Ishikawa (cell line): ENCODE measurements at regions not wholly inside any gene's neighbourhood (a gene's known extent, or its start where the extent isn't known, plus 50 kb on each side); places are given as distances from the start of the nearest gene placed in this dataset.

Experiments used
- CEBPB ChIP-seq: IDR thresholded peaks from 2 replicates; pipeline ENCODE4 v1.6.1; 2012
- CREB1 ChIP-seq: IDR thresholded peaks from 2 replicates; pipeline ENCODE4 v1.6.1; 2012; ENCODE audit warnings: low read depth
- EGR1 ChIP-seq: IDR thresholded peaks from 2 replicates; pipeline ENCODE4 v1.6.1; 2012
- EP300 ChIP-seq: IDR thresholded peaks from 2 replicates; pipeline ENCODE4 v1.6.1; 2012; ENCODE audit warnings: borderline replicate concordance
- FOXM1 ChIP-seq: IDR thresholded peaks from 2 replicates; pipeline ENCODE4 v1.6.1; 2012; ENCODE audit warnings: low read depth, borderline replicate concordance
- MAX ChIP-seq: IDR thresholded peaks from 2 replicates; pipeline ENCODE4 v1.6.1; 2012
- NFIC ChIP-seq: IDR thresholded peaks from 2 replicates; pipeline ENCODE4 v1.6.1; 2012
- RAD21 ChIP-seq: IDR thresholded peaks from 2 replicates; pipeline ENCODE4 v1.6.1; 2012; ENCODE audit warnings: low read depth
- REST ChIP-seq: IDR thresholded peaks from 2 replicates; pipeline ENCODE4 v1.6.1; 2012; ENCODE audit warnings: low read depth, mild to moderate bottlenecking
- TAF1 ChIP-seq: IDR thresholded peaks from 2 replicates; pipeline ENCODE4 v1.6.1; 2012; ENCODE audit warnings: low read depth, mild to moderate bottlenecking
- TCF12 ChIP-seq: IDR thresholded peaks from 2 replicates; pipeline ENCODE4 v1.6.1; 2012; ENCODE audit warnings: low read depth
- TEAD4 ChIP-seq: IDR thresholded peaks from 2 replicates; pipeline ENCODE4 v1.6.1; 2012
- USF1 ChIP-seq: IDR thresholded peaks from 2 replicates; pipeline ENCODE4 v1.6.1; 2012
- YY1 ChIP-seq: IDR thresholded peaks from 2 replicates; pipeline ENCODE4 v1.6.1; 2012; ENCODE audit warnings: low read depth
- ZBTB7A ChIP-seq: IDR thresholded peaks from 2 replicates; pipeline ENCODE4 v1.6.1; 2012; ENCODE audit warnings: low read depth

GRCh38 chr5:159785656-159786055 lies 130.6 kb upstream of the ADRA1B start:
- TF ChIP-seq TCF12 (no peak), MAX (no peak), YY1 (no peak), EP300 (no peak), RAD21 (no peak), REST (no peak), NFIC (no peak), TEAD4 (no peak), TAF1 (no peak), EGR1 (no peak), USF1 (no peak), ZBTB7A (no peak), CEBPB (no peak), FOXM1 (no peak), CREB1 (no peak)

GRCh38 chr5:159786201-159786600 lies 130.1 kb upstream of the ADRA1B start:
- TF ChIP-seq FOXM1 = no peak
- no peak for TF ChIP-seq NFIC
- no peak for TF ChIP-seq TCF12
- TF ChIP-seq USF1 = no peak
- no peak for TF ChIP-seq RAD21
- no peak for TF ChIP-seq TAF1
- no peak for TF ChIP-seq EGR1
- no peak for TF ChIP-seq CEBPB
- no peak for TF ChIP-seq EP300
- no peak for TF ChIP-seq REST
- TF ChIP-seq YY1 = no peak
- TF ChIP-seq CREB1 = no peak
- no peak for TF ChIP-seq MAX
- TF ChIP-seq TEAD4 = no peak
- no peak for TF ChIP-seq ZBTB7A

- TF ChIP-seq ZBTB7A = no peak
Measured at GRCh38 chr5:159786901-159787691, 129.2 kb upstream of the ADRA1B start.

- TF ChIP-seq CEBPB = no peak
- TF ChIP-seq TAF1 = no peak
- no peak for TF ChIP-seq MAX
- no peak for TF ChIP-seq NFIC
- TF ChIP-seq CREB1 = no peak
- no peak for TF ChIP-seq TEAD4
- no peak for TF ChIP-seq EGR1
- TF ChIP-seq REST = no peak
- no peak for TF ChIP-seq EP300
- no peak for TF ChIP-seq FOXM1
Measured at GRCh38 chr5:159787837-159788236, 128.4 kb upstream of the ADRA1B start.
